ENCODE measurements at regions not wholly inside any gene's neighbourhood (a gene's known extent, or its start where the extent isn't known, plus 50 kb on each side); places are given as distances from the start of the nearest gene placed in this dataset.

DNA sequence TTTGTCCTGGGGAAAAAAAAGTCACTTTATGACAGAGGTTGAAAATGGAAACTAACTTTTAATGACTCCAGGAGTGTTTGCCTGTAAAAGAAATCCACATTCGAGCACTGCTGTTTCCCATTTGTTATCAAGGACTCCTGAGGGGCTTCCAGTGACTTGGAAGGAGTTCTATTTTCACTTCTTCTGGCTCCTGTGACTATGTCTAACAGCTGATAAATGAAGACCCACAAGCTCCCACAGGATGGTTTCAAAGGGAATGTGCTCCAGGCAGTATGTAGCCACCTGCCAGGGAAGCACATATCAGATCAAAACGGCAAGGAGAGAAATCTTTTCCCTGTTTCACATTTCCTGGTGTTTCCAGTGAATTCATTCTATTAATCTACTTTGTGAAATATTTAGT is 159.8 kb upstream of the FAM241A start:
- no peak overlapping the region for H3K4me3 ChIP-seq
- no peak for TF ChIP-seq CTCF (IDR thresholded peaks at IDR 0.05)
- TF ChIP-seq POLR2A (IDR thresholded peaks at IDR 0.05) = no peak
- ATAC-seq = no peak
- no peaks in the 10 kb centered on the region for H3K9me3 ChIP-seq
- H3K36me3 ChIP-seq (replicated peaks in 1 of 2; ENCODE audit: insufficient read depth in 1 of 2, low read depth in 2 of 2) = no peaks in the 10 kb centered on the region
- H3K4me1 ChIP-seq = peaks cover 3% of the 10 kb centered on the region
- 2% methylated on average over 2 of the region's 2 CpGs for WGBS, 2 donors
- no peak for DNase-seq
- no peak overlapping the region for H3K27ac ChIP-seq
- H3K27me3 ChIP-seq = no peaks in the 10 kb centered on the region
- intact Hi-C loops (cut with DNase I) = no loop called here

DNA sequence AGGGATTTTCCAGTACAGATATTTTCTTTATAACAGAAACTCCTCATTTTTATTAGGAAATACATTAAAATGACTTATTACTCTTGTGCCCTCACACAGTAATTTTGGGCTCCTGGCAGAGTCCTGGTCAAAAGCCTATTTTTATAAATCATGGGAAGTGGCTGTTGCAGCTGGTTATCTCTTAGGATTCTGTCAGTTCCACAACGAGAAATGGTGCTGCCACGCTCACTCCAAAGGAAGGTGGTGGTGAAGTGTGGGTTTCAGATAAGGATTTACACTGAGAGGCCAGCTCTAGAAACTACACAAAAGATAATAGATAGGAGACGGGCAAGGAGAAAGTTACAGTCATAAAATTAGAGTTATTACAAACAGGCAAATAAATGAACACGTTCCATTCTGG is 159.2 kb upstream of the FAM241A start:
- no peak overlapping the region for H3K27ac ChIP-seq
- H3K4me3 ChIP-seq = no peak overlapping the region
- DNase-seq (no peak), ATAC-seq (no peak)
- no peaks in the 10 kb centered on the region for H3K36me3 ChIP-seq (replicated peaks in 1 of 2; ENCODE audit: insufficient read depth in 1 of 2, low read depth in 2 of 2)
- intact Hi-C loops (cut with DNase I) = no loop called here
- H3K4me1 ChIP-seq = peaks cover 3% of the 10 kb centered on the region
- no peaks in the 10 kb centered on the region for H3K27me3 ChIP-seq
- 27 to 38% methylated on average over 4 of the region's 4 CpGs for WGBS, 2 donors
- TF ChIP-seq CTCF (IDR thresholded peaks at IDR 0.05) (no peak), POLR2A (IDR thresholded peaks at IDR 0.05) (no peak)
- no peaks in the 10 kb centered on the region for H3K9me3 ChIP-seq

DNA sequence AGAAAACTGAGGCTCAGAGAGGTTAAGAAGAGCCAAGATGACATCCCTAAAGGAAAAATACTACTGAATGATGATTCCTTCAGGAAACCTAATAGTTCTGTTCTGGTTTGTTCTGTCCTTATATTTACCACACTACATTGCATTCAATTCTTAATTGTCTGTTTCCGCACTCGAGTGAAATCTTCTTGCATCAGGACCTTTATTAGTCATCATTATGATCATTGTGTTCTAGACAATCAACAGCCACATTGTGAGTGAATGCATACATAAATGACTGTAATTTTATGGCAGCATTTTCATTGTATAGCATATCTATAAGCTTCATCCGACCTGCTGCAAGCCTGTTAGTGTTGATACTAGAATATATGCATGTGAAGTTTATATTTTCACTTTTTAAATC is 156.7 kb upstream of the FAM241A start:
- Histone ChIP-seq H3K27ac (no peak overlapping the region), H3K4me1 (peaks cover 3% of the 10 kb centered on the region), H3K36me3 (replicated peaks in 1 of 2; ENCODE audit: insufficient read depth in 1 of 2, low read depth in 2 of 2) (no peaks in the 10 kb centered on the region), H3K27me3 (no peaks in the 10 kb centered on the region), H3K4me3 (no peak overlapping the region), H3K9me3 (no peaks in the 10 kb centered on the region)
- DNase-seq (no peak), ATAC-seq (no peak)
- TF ChIP-seq POLR2A (IDR thresholded peaks at IDR 0.05) (no peak), CTCF (IDR thresholded peaks at IDR 0.05) (no peak)
- intact Hi-C loops (cut with DNase I) = no loop called here
- WGBS, 2 donors = 63 to 66% methylated on average over 3 of the region's 3 CpGs

DNA sequence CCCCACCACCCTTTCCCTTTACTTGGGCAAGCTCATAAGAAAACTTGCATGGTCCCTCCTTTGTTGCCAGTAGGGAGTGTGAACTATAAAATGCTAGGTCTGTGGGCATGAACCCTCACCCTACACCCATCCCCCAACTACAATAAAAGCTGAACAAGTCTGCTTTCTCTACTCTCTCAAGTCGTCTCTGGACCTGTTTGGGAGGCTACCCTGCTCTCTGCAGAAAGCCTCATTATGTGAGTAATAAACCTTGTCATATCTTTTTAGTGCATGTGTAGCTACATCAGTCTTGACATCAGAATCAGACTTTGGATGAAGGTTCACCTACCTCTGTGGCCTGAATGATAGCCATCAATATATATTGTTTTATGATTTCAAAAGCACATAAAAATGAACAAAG is 155.4 kb upstream of the FAM241A start:
- Histone ChIP-seq H3K27ac (no peak overlapping the region), H3K4me1 (peaks cover 3% of the 10 kb centered on the region), H3K36me3 (replicated peaks in 1 of 2; ENCODE audit: insufficient read depth in 1 of 2, low read depth in 2 of 2) (no peaks in the 10 kb centered on the region), H3K9me3 (no peaks in the 10 kb centered on the region), H3K4me3 (no peak overlapping the region), H3K27me3 (no peaks in the 10 kb centered on the region)
- DNase-seq (no peak), ATAC-seq (no peak)
- no peak for TF ChIP-seq CTCF (IDR thresholded peaks at IDR 0.05)
- TF ChIP-seq POLR2A (IDR thresholded peaks at IDR 0.05) = no peak
- intact Hi-C loops (cut with DNase I) = no loop called here
- WGBS, 2 donors = 38 to 48% methylated on average over 1 of the region's 1 CpG

GRCh38 chr4:111991163-111991562 is 154.1 kb upstream of the FAM241A start:
- ATAC-seq = no peak
- no peaks in the 10 kb centered on the region for H3K27me3 ChIP-seq
- H3K4me1 ChIP-seq = no peaks in the 10 kb centered on the region
- intact Hi-C loops (cut with DNase I) = no loop called here
- H3K4me3 ChIP-seq = no peak overlapping the region
- 23 to 32% methylated on average over 3 of the region's 3 CpGs for WGBS, 2 donors
- no peak for TF ChIP-seq CTCF (IDR thresholded peaks at IDR 0.05)
- TF ChIP-seq POLR2A (IDR thresholded peaks at IDR 0.05) = no peak
- no peaks in the 10 kb centered on the region for H3K9me3 ChIP-seq
- DNase-seq = no peak
- H3K27ac ChIP-seq = no peak overlapping the region
- H3K36me3 ChIP-seq (replicated peaks in 1 of 2; ENCODE audit: insufficient read depth in 1 of 2, low read depth in 2 of 2) = no peaks in the 10 kb centered on the region
